HG03354 (cell line): ENCODE measurements at regions not wholly inside any gene's neighbourhood (a gene's known extent, or its start where the extent isn't known, plus 50 kb on each side); places are given as distances from the start of the nearest gene placed in this dataset.

ENCODE experiments used
- ATAC-seq: cut with Tn5 transposase; IDR thresholded peaks from one replicate; pipeline ENCODE4 v1.9.1; 2021; ENCODE audit warnings: mild to moderate bottlenecking; ENCODE audit not compliant: unreplicated experiment, poor library complexity, severe bottlenecking

- ATAC-seq: no peak
Observed at GRCh38 chr2:192265751-192266150, 71.0 kb upstream of the TMEFF2 start.

- ATAC-seq: no peak
Observed at GRCh38 chr2:192254444-192254843, 59.7 kb upstream of the TMEFF2 start.

GRCh38 chr2:192253692-192254091, 59.0 kb upstream of the TMEFF2 start:
- ATAC-seq: no peak

GRCh38 chr2:192250961-192251360, 56.2 kb upstream of the TMEFF2 start:
- no peak for ATAC-seq

GRCh38 chr2:192247456-192247855, 52.7 kb upstream of the TMEFF2 start:
- no peak for ATAC-seq

GRCh38 chr2:192246297-192246696, 51.6 kb upstream of the TMEFF2 start:
- ATAC-seq: no peak

- ATAC-seq: no peak
Observed at GRCh38 chr2:192245329-192245728, 50.6 kb upstream of the TMEFF2 start.
